DOHH2 (cell line): ENCODE measurements at regions not wholly inside any gene's neighbourhood (a gene's known extent, or its start where the extent isn't known, plus 50 kb on each side); places are given as distances from the start of the nearest gene placed in this dataset.

Source experiments
- H3F3A ChIP-seq: fragments of 200-600 bp; sonication (generic), shearing (Covaris generic); 2 replicates; pipeline ENCODE4 v1.6.0; 2016; ENCODE audit warnings: antibody characterized with exemption, mild to moderate bottlenecking; ENCODE audit not compliant: control insufficient read depth, insufficient read depth
- H3K27ac ChIP-seq: fragments of 200-600 bp; sonication (generic); 2 replicates; pipeline ENCODE4 v1.5.1; 2014; ENCODE audit warnings: low read depth, mild to moderate bottlenecking, low read length, moderate library complexity
- H3K27me3 ChIP-seq: fragments of 200-600 bp; sonication (generic); 2 replicates; pipeline ENCODE4 v1.6.1; 2014; ENCODE audit warnings: mild to moderate bottlenecking, low read length, mixed read lengths; ENCODE audit not compliant: control insufficient read depth
- H3K36me3 ChIP-seq: fragments of 200-600 bp; sonication (generic); 2 replicates; pipeline ENCODE4 v1.6.1; 2014; ENCODE audit warnings: mild to moderate bottlenecking, low read length, moderate library complexity, mixed read lengths; ENCODE audit not compliant: control insufficient read depth
- H3K4me1 ChIP-seq: fragments of 200-600 bp; sonication (generic); 2 replicates; pipeline ENCODE4 v1.6.1; 2014; ENCODE audit warnings: mild to moderate bottlenecking, low read length, mixed read lengths; ENCODE audit not compliant: control insufficient read depth
- H3K4me2 ChIP-seq: fragments of 200-600 bp; sonication (generic); 2 replicates; pipeline ENCODE4 v1.6.0; 2014; ENCODE audit warnings: mild to moderate bottlenecking, low read length, moderate library complexity
- H3K4me3 ChIP-seq: fragments of 200-600 bp; sonication (generic); 2 replicates; pipeline ENCODE4 v1.5.1; 2014; ENCODE audit warnings: mild to moderate bottlenecking, low read length, mixed read lengths
- H3K79me2 ChIP-seq: fragments of 200-600 bp; sonication (generic); 2 replicates; pipeline ENCODE4 v1.6.1; 2014; ENCODE audit warnings: mild to moderate bottlenecking, low read length, mixed read lengths; ENCODE audit not compliant: control insufficient read depth
- H3K9me2 ChIP-seq: fragments of 200-600 bp; sonication (generic); replicated peaks from 2 replicates; pipeline ENCODE4 v1.6.1; 2014; ENCODE audit warnings: mild to moderate bottlenecking, low read length, mixed read lengths; ENCODE audit not compliant: control insufficient read depth
- H3K9me3 ChIP-seq: fragments of 200-600 bp; sonication (generic); 2 replicates; pipeline ENCODE4 v1.6.1; 2014; ENCODE audit warnings: antibody characterized with exemption, low read length, mixed read lengths; ENCODE audit not compliant: control insufficient read depth, insufficient read depth
- H4K20me1 ChIP-seq: fragments of 200-600 bp; sonication (generic); 2 replicates; pipeline ENCODE4 v1.6.0; 2014; ENCODE audit warnings: low read depth, mild to moderate bottlenecking, antibody characterized with exemption, low read length, moderate library complexity; ENCODE audit not compliant: control insufficient read depth, insufficient read depth
- CTCF ChIP-seq: fragments of 200-600 bp; sonication (generic); IDR thresholded peaks from one replicate; pipeline ENCODE4 v1.5.1; 2014; ENCODE audit warnings: antibody characterized with exemption, mild to moderate bottlenecking, low read depth, low read length; ENCODE audit not compliant: poor library complexity, severe bottlenecking
- EZH2phosphoT487 ChIP-seq: fragments of 200-600 bp; sonication (generic); IDR thresholded peaks from 2 replicates; pipeline ENCODE4 v1.6.1; 2017; ENCODE audit warnings: borderline replicate concordance, mild to moderate bottlenecking, antibody characterized with exemption, low read length, moderate library complexity, mixed read lengths

GRCh38 chr3:116994351-116994879, 284.8 kb downstream of the TUSC7 start:
- Histone ChIP-seq H3K36me3 (no peaks in the 10 kb centered on the region), H3K4me1 (no peaks in the 10 kb centered on the region), H3K9me2 (no peaks in the 10 kb centered on the region), H3K4me2 (no peak overlapping the region), H3K4me3 (no peak overlapping the region), H3K9me3 (no peaks in the 10 kb centered on the region), H4K20me1 (no peaks in the 10 kb centered on the region), H3F3A (no peaks in the 10 kb centered on the region), H3K79me2 (no peaks in the 10 kb centered on the region), H3K27me3 (no peaks in the 10 kb centered on the region), H3K27ac (no peak overlapping the region)
- TF ChIP-seq EZH2phosphoT487, result no peak
- TF ChIP-seq CTCF, result no peak

GRCh38 chr3:117003501-117003900, 293.9 kb downstream of the TUSC7 start:
- H3K79me2 ChIP-seq, result no peaks in the 10 kb centered on the region
- H3K9me3 ChIP-seq, result no peaks in the 10 kb centered on the region
- no peaks in the 10 kb centered on the region for H3K4me1 ChIP-seq
- H3F3A ChIP-seq, result no peaks in the 10 kb centered on the region
- no peaks in the 10 kb centered on the region for H3K9me2 ChIP-seq
- H3K4me3 ChIP-seq, result no peak overlapping the region
- TF ChIP-seq CTCF (no peak), EZH2phosphoT487 (no peak)
- H3K27me3 ChIP-seq, result no peaks in the 10 kb centered on the region
- H3K36me3 ChIP-seq, result no peaks in the 10 kb centered on the region
- H3K27ac ChIP-seq, result no peak overlapping the region
- no peaks in the 10 kb centered on the region for H4K20me1 ChIP-seq
- no peak overlapping the region for H3K4me2 ChIP-seq

GRCh38 chr3:117005274-117005673, 295.7 kb downstream of the TUSC7 start:
- Histone ChIP-seq H3K9me3 (no peaks in the 10 kb centered on the region), H3K36me3 (no peaks in the 10 kb centered on the region), H3K4me1 (no peaks in the 10 kb centered on the region), H3K79me2 (no peaks in the 10 kb centered on the region), H4K20me1 (no peaks in the 10 kb centered on the region), H3K4me2 (no peak overlapping the region), H3K27ac (no peak overlapping the region), H3K9me2 (no peaks in the 10 kb centered on the region), H3K4me3 (no peak overlapping the region), H3K27me3 (no peaks in the 10 kb centered on the region), H3F3A (no peaks in the 10 kb centered on the region)
- TF ChIP-seq CTCF, result no peak
- no peak for TF ChIP-seq EZH2phosphoT487
